Urothelium cell line (cell line): ENCODE measurements at regions not wholly inside any gene's neighbourhood (a gene's known extent, or its start where the extent isn't known, plus 50 kb on each side); places are given as distances from the start of the nearest gene placed in this dataset.
A peak's percentile ranks its signal among the peaks of the same experiment; 100 is the strongest.

ENCODE experiments used
- DNase-seq: peaks from one replicate; pipeline ENCODE4 v3.0.0; 2011; ENCODE audit warnings: low spot score, mixed read lengths
- FAIRE-seq: peaks from 2 replicates; lab custom pipeline; 2011; peaks lifted over from hg19 to GRCh38; lab: Jason Lieb, UNC

DNA sequence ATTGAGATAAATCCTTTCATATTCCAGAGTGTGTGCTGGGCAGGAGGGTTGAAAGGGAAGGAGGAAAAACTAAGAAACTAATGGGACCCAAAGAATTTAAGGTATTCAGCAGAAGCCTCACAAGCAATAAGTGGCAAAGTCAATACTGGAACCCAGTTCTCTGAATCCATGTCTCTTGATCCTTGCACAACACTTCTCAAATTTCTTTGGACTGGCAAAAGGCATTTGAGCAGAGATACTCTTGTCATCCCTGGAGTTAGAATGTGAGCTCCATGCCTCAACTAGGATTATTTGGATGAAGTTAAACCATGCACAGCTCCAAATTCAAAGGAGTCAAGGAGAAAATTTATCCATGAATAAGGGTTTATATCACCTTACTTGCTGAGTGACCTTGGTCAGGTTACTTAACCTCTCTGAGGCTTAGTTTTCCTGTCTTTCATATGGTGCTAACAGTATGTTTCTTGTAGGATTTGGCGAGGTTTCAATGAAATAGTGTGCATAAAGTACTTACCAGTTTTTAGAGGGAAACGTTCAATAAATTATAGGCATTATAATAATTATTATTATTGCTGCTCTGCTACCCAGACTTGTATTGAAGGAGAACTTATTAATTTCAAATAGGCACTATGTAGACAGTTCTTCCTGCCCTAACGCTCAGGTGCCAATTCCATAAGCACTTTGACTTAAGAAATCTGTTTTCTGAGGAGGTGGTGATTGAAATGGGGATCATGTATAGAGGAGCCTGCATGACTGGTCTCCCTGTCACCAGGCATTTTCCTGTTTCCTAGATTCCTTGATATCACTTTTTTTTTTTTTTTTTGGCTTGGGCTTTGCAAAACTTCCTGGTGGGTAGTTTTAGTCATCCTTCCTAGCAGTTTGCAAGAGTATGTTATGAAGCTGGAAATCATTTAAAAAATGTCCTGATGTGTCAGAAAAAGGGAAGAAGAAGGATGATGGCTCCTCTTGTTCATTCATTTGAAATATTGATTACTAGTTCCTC lies 125.0 kb upstream of the JUN start:
- DNase-seq (no peak), FAIRE-seq (no peak)

DNA sequence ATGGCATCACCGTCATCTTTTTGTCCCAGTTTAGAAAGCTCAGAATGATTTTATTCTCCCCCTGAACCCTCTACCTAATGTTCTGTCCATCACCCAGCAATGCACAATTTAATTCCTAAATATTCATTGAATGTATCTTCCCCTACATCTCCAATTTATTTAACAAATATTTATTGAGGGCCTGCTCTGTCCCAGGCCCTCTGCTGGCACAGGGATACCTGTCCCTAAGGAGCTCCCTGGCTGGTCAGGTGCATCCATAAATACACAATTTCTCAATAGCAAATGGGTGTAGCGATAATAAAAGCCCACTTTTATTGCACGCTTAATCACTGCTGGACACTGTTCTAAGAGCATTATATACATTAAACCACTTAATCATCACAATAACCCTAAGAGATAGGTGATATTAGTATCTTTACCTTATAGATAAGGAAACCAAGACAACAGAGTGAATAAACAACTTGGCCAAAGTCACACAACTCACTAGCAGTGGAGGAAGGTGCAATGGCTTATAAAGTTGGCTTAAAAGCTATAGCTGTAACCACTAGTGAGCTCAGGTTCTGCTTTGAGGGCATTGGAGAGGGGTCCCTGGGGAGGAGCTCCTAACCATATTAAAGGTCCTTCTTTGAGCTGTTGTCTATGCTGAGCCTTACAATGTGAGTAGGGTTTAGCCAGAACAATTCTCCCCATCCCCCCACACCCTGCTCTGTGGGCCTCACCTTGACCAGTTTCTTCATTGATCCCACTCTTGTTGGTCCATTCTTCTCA lies 126.3 kb upstream of the JUN start:
- DNase-seq (no peak), FAIRE-seq (no peak)

DNA sequence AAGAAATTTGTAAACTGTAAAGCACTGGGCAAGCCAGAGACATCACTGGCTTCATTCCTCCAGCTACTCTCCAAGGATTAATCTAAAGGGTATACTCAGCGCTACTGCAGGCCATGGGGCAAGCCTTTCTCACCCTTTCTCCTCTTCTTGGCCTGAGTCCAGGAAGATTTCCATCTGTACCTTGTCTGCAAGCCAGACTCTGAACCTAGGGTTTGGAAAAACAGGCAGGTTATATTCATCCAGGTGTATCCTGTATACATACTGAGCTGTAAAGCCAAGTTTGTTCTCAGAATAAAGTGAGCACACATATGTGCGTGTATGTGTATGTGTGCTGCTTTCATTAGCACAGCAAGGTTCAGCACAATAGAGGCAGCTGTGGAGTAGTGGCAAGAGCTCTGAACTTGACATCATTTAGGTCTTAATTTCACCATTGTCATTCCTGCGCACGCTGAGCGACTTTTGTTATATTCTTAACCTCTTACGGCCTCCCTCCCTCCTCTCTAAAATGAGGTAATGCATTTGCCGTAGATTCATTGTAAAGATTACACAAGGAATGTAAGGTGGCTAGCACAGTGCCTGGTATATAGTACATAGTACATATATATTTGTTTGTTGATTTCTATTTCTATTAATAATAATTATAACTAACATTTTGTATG lies 128.1 kb upstream of the JUN start:
- FAIRE-seq (no peak), DNase-seq (no peak)

DNA sequence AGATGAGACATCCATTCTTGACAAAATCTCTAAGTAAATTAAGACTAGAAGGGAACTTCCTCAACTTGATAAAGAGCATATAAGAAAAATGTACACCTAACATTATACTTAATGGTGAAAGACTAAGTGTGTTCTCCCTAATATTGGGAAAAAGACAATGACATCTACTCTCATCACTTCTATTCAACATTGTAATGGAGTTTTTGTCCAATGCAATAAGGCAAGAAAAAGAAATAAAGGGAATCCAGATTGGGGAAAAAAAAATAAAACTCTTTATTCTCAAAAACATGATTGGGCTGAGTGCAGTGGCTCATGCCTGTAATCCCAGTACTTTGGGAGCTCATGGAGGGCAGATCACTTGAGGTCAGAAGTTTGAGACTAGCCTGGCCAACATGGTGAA lies 131.1 kb upstream of the JUN start:
- no peak for FAIRE-seq
- no peak for DNase-seq

DNA sequence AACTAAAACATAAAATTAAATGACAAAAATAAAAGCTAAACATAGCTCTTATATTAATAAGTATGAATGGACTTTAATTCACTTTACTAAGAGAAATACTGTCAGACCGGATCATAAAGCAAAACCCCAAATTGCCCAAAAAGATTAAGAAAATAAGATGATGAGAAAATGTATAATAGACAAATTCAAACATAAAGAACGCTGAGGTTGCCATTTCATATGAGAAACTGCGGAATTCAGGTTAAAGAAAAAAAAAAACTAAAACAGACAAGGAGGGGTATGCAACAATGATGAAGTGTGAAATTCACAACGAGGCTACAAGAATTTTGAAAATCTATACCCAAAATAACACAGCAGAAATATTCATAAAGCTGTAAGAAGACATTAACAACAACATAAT lies 133.6 kb upstream of the JUN start:
- FAIRE-seq (no peak), DNase-seq (no peak)

DNA sequence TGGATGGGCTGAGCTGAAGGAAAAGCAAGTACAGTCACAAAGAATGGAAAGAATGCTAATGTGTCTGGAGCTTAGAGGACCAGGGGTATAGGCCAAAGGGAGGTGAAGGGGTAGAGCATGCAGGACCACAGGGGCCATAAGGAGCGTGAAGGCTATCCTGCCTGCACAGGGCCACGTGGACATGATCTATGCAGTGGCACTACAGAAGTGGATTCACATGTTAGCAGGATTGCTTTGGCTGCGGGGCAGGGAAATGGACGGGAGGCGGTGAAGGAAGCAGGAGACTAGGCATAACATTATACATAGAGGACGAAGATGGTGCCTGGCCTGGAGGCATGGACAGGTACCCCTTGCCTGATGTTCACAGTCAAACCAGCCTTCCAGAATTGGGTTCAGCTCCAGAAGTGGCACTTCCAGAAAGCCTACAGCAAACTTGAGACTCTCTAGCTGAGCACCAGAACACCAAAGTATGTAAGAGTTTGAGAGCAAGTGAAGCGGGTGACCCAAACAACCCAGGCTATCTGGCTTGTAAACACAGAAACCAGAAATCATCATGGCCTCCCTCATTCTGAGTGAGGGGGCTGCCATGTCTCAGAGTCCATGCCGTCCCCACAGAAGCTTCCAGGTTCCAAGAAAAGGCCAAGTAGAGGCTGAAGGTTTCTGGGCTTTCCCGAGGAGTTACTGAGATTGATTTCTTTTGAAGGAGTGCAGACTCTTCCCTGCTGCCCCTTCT lies 135.5 kb upstream of the JUN start:
- DNase-seq = no peak

DNA sequence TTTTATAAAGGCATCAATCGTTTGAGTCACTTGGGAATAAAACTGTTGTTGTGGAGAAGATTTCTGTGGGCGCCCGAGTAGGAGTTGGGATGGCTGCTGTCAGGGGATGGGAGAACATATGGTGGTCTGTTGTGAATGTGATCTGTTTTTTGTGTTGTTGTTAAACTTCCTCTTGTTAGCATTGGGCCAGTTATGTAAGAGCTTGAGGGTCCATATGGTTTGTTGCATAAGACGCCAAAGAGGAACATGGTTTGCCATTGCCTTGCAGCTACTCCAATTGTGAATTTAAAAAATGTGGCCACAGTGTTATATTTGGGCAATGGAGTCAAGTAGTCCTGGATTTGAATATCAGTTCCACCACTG lies 136.1 kb upstream of the JUN start:
- FAIRE-seq = no peak
- no peak for DNase-seq

More for the DNA sequence above, 135.5 kb upstream of the JUN start:
- FAIRE-seq = no peak

DNA sequence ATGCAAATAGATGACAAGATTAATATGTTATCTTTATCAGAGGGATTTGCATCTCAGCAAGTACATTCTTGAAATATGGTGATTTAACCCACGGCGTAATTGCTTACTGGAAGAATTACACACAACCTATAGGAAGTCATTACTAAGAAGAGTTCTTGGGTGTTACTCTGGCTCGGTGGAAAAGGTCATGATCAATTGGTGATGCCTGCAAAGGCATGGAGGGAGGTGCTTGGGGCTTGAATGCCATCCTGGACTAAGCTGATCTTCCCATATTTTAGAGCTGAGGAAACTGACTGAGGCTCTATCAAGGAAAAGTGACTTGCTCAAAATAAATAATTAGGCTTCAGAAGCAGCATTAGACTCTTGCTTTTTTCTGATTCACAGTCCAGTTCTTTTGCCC lies 137.5 kb upstream of the JUN start:
- FAIRE-seq = no peak
- DNase-seq = no peak

DNA sequence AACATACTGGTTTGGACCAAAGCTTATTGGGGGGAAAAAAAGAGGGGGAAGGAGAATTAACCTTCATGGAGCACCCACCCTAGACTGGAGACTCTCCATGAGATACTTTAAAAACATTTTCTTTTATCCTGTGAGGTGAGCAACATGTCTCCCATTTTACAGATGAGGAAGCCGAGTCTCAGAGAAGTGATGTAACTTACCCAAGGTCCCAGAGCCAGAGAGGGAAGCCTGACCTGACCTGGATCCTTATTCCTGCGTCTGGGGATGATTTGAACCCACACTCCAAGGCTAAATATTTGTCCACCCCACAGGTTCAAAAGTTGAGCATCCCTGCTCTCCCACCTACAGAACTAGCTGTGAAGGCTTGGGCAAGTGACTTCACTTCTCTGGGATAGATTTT lies 137.9 kb upstream of the JUN start:
- FAIRE-seq (no peak), DNase-seq (no peak)

DNA sequence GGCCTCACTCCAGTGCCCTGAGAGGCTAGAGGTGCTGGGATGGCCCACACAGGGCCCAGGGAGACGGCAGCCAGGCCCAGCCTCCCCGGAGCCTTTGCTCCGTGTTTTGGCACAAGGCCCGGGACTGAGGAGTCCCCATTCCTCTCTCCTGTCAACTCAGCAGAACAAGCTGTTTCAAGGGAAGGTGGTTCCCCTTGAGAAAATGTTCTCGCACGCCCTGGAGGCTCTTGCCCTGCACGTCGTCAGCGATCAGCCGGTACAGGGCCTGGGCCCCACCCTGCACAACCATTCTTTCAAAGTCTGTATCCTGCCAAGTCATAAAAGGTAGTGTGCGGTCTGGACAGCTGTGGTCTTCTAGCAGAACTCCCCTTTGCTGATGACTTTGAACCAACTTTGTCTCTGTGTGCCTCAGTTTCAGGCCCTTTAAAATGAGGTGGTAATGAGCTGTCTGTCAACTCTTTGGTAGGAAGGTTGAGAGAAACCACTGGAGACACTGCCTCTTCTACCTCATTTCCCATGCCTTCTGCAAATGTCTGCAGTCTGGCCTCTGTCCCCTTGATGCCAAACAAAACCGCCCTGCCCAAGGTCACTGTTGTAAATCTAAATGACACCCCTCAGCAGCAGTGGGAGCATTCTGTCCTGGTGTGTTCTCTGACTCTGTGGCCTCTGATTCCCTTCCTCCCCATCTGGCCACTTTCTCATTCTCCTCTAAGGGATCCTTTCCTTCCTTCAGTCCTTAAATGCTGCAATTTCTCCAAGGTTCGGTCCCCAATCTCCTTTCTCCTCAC lies 138.6 kb upstream of the JUN start:
- no peak for FAIRE-seq
- DNase-seq = peak; percentile 27

DNA sequence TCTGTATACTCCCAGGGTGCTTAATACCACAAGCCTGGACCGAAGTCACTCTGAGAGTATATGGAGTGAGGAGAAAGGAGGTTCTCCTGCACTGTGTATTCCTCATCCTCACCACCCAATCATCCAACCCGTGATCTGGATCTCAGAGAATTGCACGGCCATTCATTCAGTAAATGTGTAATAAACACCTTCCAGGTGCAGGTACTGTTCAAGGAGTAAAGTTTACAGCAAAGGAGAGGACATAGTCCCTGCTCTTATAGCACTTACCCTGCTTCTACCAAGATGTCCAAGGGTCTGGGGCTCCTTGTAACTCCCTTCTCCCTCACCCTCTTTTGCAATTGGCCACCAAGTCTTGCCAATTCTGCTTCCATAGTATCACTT lies 139.2 kb upstream of the JUN start:
- FAIRE-seq (no peak), DNase-seq (no peak)

DNA sequence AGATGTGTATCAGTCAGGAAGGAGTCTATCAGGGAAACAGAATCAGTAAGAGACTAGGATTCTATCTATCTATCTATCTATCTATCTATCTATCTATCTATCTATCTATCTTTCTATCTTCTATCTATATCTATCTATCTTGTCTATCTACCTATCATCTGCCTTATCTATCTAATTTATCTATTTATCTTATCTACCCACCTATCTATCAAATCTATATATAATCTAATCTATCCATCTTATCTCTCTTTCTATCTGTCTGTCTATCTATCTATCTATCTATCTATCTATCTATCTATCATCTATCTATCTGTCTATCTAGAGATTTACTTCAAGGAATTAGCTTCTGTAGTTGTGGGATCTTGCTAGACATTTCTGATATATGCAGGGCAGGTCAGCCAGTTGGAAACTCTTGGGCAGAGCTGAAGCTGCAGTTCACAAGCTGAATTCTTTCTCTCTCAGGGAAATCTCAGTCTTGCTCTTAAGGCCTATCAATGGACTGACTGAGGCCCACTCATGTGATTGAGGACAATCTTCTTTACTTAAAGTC lies 140.2 kb upstream of the JUN start:
- no peak for DNase-seq
- no peak for FAIRE-seq

DNA sequence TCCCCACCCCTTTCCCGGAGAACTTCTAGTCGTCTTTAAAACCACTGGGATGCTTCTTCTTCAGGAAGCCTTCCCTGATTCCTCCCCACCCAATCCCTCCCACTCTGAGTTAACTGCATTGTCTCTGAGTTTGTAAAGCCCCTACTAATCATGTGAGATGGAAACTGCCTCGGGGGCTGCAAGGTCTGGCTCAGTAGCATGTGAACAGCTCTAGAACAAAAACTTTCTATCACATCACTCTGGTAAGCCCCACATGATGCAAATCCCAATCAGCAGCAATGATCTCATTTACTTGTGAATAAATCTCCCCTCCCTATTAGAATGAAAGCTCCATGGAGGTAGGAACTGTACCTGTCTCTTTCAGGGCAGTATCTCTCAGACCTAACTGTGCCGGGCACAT lies 141.0 kb upstream of the JUN start:
- FAIRE-seq (no peak), DNase-seq (no peak)

DNA sequence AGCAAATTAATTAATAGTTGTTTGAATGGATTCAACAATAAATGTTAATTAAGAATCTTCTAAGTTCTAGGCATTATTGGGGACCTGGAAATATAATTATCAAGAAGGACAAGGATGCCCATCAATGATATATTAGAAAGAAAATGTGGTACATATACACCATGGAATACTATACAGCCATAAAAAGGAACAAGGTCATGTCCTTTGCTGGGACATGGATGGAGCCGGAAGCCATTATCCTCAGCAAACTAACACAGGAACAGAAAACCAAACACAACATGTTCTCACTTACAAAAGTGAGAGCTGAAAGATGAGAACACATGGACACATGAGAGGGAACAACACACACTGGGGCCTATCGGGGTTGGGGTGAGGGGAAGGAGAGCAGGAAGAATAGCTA lies 141.4 kb upstream of the JUN start:
- no peak for DNase-seq
- no peak for FAIRE-seq

DNA sequence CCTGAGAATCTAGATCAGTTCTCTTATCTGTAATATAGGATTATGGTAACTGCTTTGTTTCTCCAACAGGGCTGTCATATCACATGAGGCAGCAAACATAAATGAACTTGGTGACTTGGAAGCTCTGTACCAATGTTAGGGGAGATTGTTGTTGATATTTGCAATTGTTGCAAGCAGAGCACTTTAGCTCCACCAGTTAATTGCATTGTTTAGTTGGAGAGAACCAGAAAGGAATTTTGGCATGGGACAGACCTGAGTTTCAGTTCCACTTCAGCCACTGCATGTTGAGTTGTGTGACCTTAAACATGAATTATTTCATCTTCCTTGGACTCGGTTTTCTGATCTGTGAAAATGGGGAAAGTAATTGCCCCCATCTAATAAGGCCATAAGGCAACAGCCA lies 142.3 kb upstream of the JUN start:
- no peak for DNase-seq
- FAIRE-seq = no peak

DNA sequence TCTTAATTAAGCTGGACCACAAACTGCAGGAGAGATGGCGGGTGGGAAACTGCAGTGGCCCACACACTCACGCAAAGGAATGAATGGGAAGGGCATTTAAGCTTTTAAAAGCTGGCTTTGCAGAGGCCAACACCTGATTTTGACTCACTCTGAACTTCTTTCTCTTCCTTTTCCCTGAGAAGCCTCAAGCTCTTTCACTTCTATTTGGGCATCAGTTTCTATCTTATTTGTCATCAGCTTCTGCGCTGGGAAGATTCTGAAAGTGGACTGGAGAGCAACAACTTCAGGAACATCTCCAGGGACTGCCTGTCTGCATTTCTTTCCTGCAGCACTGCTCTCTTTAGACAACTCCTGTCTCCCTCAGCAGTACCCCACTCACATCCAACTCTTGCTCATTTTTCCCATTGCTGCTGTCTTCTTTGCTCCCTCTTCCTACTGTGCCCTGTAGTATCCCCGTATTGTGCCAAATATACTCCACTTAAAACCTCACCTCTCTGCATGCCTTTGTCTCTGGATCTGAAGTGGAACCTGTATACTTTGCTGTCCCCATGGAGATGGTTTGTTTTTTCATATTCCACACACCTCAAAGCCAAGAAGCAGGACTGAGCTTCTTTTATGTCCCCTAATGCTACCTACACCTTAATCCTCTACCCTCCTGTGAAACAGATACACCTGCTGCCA lies 143.3 kb upstream of the JUN start:
- no peak for FAIRE-seq

DNA sequence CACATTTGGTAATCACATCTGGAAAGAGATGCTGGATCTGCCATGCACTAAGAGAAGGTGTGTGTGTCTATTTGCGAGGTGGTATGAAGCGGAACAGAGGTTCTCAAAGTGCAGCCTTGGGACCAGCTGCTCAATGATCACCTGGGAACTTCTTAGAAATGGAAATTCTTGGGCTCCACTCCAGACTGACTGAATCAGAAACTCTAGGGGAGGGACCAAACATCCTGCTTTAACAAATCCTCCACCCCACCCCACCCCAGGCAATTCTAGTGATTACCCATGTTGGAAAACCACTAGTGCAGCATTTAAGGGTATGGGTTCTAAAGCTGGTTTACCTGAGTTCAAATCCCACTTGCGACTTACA lies 143.9 kb upstream of the JUN start:
- FAIRE-seq = no peak
- no peak for DNase-seq

More for the DNA sequence above, 143.3 kb upstream of the JUN start:
- DNase-seq = no peak

DNA sequence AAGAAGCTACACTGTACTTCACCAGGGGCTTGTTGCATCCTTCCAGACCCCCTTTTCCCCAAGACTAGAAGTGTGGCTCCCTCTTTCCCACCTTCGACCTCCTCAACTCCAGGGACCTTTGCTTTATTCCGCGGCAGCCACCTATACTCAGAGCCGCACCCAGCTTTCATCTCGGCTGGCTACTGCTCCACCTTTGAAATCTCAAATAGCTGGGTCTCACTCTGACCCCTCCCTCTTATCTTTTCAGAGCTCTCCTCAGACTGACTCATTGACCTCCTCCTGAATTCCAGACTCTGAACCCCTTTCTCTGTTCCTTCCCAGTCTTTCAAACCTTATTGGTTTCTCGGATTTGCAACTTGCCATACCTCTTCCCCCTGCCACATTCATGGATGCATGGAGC lies 144.7 kb upstream of the JUN start:
- FAIRE-seq (no peak), DNase-seq (no peak)

DNA sequence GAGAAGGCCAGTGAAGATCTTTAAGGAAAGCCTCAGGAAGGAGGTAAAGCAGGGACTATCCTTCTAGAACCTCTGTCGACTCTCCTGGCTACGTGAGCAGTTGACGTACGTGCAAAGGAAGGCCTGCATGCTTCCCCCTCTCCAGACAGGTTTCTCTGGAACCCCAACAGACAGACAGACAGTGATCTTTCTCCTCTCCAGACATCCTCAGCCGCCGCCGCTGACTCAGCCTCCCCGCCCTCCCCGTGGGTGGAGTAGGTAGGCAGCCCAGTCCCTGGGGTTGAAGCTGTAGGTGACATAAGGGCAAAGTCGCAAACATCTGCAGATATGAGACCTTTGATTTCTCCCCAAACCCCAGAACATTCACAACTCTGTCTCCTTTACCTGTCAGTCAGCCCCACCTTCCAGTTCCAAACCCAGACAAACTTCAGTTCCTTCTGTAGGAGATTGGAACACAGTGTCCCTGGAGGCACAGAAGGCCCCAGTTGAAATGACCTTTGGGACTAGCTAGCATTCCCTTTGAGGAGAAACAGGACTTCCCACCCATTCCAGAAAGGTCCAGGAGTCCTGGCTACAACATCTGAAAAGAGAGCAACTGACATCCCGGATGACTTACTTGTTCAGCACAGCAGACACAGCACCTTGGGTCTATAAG lies 146.0 kb upstream of the JUN start:
- FAIRE-seq = peak; percentile 35
- peak; percentile 83 for DNase-seq
